ENCODE measurements at regions not wholly inside any gene's neighbourhood (a gene's known extent, or its start where the extent isn't known, plus 50 kb on each side); places are given as distances from the start of the nearest gene placed in this dataset.
A peak's percentile ranks its signal among the peaks of the same experiment; 100 is the strongest.

DNA sequence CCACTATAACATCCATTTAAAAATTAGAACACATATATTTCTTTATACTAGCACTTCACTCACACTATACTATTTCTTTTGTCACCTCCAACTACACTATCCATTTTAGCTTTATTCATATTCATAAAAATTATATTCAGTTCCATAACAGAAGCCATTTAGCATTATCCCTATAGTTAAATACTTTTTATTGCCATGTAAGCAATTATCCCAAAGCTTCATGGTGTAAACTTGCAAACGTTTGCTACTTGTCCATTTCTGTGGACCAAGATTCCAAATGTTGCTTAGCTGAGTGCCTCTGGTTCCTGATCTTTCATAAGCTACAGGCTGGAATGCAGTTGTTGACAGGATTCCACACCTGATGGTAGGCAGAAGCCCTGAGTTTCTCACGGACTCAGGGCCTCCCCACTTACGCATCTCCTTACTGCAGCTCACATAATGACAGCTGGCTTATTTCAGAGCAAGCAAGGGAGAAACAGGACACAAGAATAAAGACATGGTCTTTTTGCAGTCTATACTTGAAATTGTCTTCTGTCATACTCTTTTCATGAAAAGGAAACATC is 1584.8 kb downstream of the SLITRK5 start:
- DNase-seq, result no peak

GRCh38 chr13:89267734-89268133 is 1596.6 kb downstream of the SLITRK5 start:
- DNase-seq, result no peak

DNA sequence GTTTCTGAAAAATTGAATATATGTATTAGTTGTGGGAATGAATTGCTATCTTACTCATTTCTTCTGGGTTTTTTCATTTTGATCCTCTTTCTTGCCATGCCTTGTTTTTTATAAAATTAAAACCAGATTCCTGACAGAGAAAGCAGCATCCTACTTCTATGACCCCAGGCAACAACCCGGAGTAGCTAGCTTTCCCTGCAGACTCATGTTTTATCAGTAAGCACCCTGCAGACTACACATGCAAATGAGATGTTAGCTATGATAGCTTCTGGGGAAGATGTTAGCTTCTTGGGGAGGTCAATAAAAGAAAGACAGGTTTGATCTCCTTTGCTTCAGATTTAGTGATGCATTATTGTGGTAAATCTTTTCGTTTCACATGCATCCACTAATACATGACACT is 1598.6 kb downstream of the SLITRK5 start:
- no peak for DNase-seq

- no peak for DNase-seq
Measured at GRCh38 chr13:89270736-89271135, 1599.6 kb downstream of the SLITRK5 start.

GRCh38 chr13:89279374-89279773 is 1608.2 kb downstream of the SLITRK5 start:
- DNase-seq, result no peak

DNA sequence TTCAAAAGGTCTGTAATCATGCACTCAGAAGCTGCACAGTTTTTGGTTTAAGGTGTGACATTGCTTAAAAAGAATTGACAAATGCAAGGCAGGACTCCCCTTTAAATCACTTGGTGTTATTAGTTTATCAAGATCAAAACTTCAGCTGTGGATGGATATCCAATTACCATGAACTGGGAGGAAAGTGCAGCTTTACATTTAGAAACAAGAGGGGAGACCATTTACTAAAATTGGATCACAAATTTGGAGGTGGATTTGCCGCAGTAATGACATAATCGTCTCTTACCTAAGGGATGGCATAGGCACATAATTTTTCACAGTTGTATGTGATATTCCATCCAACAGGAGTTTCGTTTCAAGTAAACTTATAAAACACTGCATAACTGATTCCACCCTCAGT is 1610.2 kb downstream of the SLITRK5 start:
- DNase-seq, result no peak

DNA sequence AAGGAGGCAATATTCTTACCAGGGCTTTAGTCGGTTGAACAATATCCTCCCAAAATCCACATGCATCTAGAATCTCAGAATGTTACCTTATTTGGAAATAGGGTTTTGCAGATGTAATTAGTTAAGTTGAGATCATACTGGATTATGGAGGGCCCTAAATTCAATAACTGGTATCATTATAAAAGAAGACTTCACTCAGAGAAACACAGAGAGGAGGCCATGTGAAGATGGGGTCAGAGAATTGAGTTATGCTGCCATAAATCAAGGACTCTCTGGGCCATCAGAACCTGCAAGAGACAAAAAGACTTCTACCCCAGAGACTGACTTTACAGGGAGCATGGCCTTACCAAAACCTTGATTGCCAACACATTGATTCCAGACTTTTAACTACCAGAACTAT is 1611.1 kb downstream of the SLITRK5 start:
- DNase-seq, result no peak

- DNase-seq, result no peak
Measured at GRCh38 chr13:89287381-89287780, 1616.2 kb downstream of the SLITRK5 start.

DNA sequence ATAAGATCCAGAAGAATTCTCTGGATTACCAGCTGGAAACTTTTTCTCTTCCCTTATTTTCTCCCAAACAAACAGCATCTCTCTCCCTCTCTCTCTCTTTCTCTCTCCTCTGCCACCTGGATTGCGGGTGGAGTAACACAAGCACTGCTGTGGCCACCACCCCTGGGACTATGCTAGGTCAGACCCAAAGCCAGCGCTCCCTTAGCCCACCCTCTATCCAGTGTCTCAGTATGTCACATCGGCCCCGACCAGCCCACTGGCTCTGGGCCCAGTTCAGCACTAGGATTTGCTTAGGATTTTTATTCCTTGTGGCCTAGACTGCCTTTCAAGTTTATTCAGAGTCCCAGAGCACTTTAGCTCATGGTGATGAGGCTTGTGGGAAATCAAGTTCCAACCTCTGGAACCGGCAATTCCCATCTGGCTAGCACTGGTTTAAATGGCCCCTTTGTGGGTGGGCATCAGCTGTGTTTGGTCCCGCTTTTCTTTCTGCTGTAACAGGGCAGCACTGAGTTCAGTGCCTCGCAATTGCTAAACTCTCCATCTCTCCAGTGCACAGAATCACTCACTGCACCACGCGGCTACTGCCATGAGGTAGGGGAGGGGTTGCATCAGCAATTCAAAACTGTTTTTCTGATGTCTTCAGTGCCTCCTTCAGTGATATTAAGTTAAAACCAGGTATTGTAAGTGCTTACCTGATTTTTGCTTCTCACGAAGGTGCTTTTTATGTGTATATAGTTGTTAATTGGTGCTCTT is 1623.1 kb downstream of the SLITRK5 start:
- no peak for DNase-seq

DNA sequence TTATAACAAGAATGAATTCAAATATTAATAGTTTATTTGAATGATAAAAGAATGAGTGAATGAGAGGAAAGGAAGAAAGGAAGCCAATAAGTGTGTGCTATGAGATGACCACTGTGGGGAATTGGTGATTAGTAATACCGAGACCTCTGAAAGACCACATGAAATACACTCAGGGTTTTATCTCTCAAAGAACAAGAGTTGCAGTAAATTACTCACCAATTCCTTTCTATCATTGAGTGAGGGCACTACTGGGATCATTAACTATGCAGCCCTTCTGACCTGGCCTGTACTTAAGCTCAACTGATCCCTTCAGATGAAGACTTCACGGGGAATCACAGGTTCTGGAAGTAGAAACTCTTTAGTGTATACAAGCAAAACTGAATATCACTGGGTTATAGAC is 1636.1 kb downstream of the SLITRK5 start:
- DNase-seq, result no peak

- DNase-seq, result no peak
Measured at GRCh38 chr13:89310943-89311672, 1639.9 kb downstream of the SLITRK5 start.

- DNase-seq, result no peak
Measured at GRCh38 chr13:89315287-89315686, 1644.1 kb downstream of the SLITRK5 start.

DNA sequence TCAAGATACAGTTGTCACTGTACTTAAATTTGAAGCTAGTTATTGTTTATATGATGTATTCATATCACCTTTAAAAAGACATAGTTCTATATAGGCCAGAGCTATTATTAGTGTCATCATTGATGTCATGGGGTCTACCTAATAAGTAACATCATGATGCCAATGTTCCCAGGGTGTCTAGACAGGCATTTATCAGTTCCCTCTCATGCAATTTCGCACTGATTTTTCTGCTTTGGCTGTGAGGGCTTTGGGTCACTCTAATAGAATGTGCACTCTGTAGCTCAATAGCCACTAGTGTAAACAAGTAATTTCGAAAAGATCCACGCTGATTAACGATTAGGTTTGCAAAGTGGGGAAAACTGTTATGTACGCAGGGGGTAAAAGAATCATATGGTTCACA is 1651.3 kb downstream of the SLITRK5 start:
- DNase-seq, result no peak

- no peak for DNase-seq
Measured at GRCh38 chr13:89324582-89324981, 1653.4 kb downstream of the SLITRK5 start.

DNA sequence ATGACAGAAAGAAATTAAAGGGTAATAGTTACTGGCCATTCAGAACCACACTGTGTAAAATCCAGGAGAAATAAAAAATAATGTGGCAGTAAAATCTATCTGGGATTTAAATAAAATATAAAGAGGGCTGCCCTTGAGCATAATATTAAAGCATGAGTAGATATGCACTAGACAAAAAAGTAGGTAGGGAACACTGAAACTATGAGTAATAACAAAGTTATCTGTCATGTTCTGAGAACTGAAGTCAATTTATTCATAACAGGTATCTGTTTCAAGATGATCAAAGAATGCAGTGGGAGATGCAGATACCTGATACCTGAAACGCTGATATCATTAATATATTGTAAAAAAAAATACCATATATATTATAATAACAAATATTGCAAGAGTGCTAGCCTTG is 1672.0 kb downstream of the SLITRK5 start:
- DNase-seq, result no peak

- no peak for DNase-seq
Measured at GRCh38 chr13:89352384-89352783, 1681.2 kb downstream of the SLITRK5 start.

- DNase-seq, result peak; percentile 55
Measured at GRCh38 chr13:89361909-89362308, 1690.7 kb downstream of the SLITRK5 start.

DNA sequence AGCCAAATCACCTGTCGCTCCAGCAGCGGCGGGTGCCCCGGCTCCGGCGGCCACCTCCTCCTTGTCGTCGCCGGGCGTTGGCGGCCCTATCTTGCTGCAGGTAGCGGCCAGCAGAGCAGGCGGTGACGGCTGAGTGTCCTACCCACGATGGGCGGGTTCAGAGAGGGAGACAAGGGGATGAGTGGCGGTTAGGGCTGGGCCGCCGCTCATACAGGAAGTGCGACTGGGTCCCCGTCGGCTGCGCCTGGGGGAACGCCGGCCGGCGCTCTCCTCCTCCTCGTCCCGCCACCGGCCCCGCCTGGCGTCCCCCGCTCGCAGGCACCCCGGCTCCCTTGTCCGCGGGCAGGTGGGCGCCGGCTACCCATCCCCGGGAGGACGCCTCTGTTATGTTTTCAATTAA is 1692.0 kb downstream of the SLITRK5 start:
- peak; percentile 91 for DNase-seq

- DNase-seq, result peak; percentile 65
Measured at GRCh38 chr13:89372193-89372592, 1701.0 kb downstream of the SLITRK5 start.

DNA sequence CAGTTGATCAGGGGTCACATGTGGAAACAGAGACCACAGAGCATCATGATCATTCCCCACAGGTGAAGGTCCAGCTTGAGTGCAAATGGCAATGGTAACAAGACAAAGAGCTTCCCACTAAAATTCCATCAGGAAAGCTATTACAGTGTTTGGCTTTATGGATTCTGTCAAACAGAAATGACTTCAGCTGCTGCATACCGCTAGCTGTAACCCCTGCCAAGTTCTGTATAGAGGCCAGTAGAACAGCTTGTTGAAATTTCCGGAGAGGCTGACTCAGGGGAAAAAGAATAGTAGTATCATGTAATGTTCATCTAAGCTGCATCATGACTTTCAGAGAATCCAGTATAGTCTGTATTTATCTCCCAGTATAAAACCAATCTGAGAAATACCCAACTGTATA is 1704.7 kb downstream of the SLITRK5 start:
- peak; percentile 32 for DNase-seq

DNA sequence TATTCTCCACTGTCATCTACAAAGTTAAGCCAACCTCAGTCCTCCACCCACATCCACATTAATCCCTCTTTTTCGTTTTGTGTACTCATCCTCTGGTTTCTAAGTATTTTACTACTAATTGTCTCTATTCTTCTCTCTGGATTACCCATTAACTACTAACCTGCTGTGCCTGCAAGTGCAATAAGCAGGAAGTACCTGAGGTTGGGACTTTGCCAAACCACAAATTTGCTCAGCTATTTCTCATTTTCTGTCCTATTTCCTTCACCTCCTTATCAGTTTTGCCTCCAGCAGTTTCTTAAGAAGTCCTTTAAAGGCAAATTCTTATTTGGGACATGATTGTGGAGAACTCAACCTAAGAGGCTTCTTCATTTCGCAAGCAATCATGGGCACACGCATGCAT is 1708.9 kb downstream of the SLITRK5 start:
- DNase-seq, result peak; percentile 78

DNA sequence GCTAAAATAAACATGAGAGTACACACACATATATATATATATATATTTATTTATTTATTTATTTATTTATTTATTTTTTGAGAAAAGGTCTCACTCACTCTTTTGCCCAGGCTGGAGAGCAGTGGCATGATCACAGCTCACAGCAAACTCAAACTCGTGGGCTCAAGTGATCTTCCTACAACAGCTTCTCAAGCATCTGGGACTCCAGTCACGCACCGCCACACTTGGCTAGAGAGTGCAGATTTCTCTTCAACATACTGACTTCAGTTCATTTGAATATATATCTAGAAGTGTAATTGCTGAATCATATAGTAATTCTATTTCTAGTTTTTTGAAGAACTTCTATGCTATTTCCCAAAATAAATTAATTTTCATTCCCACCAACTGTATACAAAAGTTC is 1711.8 kb downstream of the SLITRK5 start:
- DNase-seq, result peak; percentile 54

GRCh38 chr13:89383891-89384290 is 1712.7 kb downstream of the SLITRK5 start:
- no peak for DNase-seq

DNA sequence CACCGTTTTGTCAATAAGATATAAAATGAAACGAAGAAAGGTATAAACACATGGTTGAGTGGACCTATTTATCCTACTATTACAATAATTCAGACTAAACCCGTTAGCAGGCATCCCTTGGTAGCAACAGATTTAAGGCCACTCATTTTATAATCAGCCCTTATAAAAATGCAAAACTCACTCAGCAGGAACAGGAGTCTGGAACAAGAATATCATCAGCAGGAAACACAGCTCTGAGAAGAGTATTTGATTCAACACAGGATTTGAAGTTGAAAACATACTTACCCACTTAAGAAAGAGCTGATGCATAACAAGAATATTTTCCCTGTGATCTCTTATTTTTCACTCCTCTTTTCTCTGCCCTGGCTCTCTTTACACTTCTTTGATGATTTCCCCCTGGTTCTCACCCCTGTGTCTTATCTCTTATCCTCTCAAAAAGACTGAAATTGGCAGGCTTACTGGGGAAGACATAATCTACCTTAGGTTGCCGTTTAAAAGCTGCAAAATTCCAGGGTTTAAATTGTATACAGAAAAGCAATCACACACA is 1722.7 kb downstream of the SLITRK5 start:
- DNase-seq, result peak; percentile 72

Data from DMS53 (cell line).